Activated T-helper 1 cell treated with anti-CD3 and anti-CD28 coated beads, Interleukin-12 subunit alpha, Interleukin-12 subunit beta, Interleukin-2, Interleukin-4 antibody, amounts not matched to agents 30 ng/mL and 10 ng/mL and 1 ng/mL, durations not matched to agents 14 hours and 24 hours and 36 hours (primary cell): ENCODE measurements at regions not wholly inside any gene's neighbourhood (a gene's known extent, or its start where the extent isn't known, plus 50 kb on each side); places are given as distances from the start of the nearest gene placed in this dataset.
"Not testable (repeated sequence)": the region's sequence is repeated elsewhere in the genome, so short reads cannot be mapped to it uniquely, and the experiment has no call there.

Experiments
- DNase-seq: peaks from one replicate; pipeline ENCODE4 v3.0.0; 2021; ENCODE audit warnings: low spot score
- H3K27ac Mint-ChIP-seq: one replicate; pipeline ENCODE4 v1.8.0; 2021; ENCODE audit warnings: mild to moderate bottlenecking, mixed read lengths
- H3K27me3 Mint-ChIP-seq: one replicate; pipeline ENCODE4 v1.8.0; 2022; ENCODE audit warnings: mild to moderate bottlenecking, moderate library complexity, mixed read lengths; ENCODE audit not compliant: insufficient read depth
- H3K36me3 Mint-ChIP-seq: one replicate; pipeline ENCODE4 v1.8.0; 2021; ENCODE audit warnings: low read depth, mixed read lengths
- H3K4me1 Mint-ChIP-seq: one replicate; pipeline ENCODE4 v1.8.0; 2021; ENCODE audit warnings: low read depth, mixed read lengths
- H3K4me3 Mint-ChIP-seq: one replicate; pipeline ENCODE4 v1.8.0; 2021; ENCODE audit warnings: mild to moderate bottlenecking, moderate library complexity, mixed read lengths
- H3K9me3 Mint-ChIP-seq: one replicate; pipeline ENCODE4 v1.8.0; 2021; ENCODE audit warnings: mixed read lengths
- intact Hi-C: fragments of 100-400 bp; cut with micrococcal nuclease; formaldehyde crosslinking; loops from one replicate; pipeline ENCODE4 v1.15.1; 2024

DNA sequence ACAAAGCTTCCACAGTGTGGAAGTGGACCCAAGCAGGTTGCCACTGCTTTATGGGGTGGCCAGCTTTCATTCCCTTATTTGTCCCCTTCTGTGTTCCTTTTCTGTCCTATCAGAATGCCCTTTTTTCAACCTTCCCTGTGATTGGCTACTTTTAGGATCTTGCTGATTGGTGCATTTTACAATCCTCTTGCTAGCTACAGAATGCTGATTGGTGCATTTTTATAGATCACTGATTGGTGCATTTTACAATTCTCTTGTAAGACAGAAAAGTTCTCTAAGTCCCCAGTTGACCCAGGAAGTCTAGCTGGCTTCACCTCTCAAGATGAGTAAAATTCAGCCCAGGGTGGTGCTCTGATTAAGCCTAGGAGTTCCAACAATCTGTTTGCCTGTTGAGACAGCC lies 157.2 kb upstream of the ERCC6L2 start:
- Mint-ChIP-seq H3K4me3 (no peak overlapping the region), H3K4me1 (peaks cover 5% of the 10 kb centered on the region), H3K27ac (no peak overlapping the region), H3K27me3 (peaks cover 19% of the 10 kb centered on the region), H3K9me3 (peaks cover 52% of the 10 kb centered on the region), H3K36me3 (peaks cover 12% of the 10 kb centered on the region)
- intact Hi-C loops = no loop called here
- DNase-seq = no peak

DNA sequence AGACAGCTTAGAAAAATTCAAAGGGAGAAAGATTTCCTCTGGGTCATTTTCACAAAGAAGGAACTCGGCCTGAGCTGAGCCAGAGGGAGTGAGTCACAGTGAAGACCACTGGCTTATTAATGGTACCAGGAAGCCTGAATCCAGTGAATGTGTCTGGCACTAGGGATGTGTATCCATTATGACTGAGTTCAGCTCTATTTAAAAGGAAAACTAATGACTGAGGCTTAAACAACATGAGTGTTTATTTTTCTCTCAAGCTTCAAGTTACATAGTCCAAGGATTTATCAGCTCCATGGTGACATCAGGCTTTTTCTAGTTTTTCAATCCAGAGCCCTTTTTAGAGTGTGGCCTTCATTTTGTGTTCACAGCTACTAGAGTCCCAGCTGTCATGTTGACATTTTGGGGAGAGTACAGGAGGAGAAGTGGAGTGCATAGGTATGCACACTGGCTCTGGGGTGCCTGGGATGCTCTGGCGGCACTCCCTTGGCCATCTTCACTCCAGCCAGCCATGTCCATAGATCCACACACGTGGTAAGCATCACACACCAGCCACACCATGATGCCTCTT lies 159.5 kb upstream of the ERCC6L2 start:
- H3K9me3 Mint-ChIP-seq = peaks cover 45% of the 10 kb centered on the region

DNA sequence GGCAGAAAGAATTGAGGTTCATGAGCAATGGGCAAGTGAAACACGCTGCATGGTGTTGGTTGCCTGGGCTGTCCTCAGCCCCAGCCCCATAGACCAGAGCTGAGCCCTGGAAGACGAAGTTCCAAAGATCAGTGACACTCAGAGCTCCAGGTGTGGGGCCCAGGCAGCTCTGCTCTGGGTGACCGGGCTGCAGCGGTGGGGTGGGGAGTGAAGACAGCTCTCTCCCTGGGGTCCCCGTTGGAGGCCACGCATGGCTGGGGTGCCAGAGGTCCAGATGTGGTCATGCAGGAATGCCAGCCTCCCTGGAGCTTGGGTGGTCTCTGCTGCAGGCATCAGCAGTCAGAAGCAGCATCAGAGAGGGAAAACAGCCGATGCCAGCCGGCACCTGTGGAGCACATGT lies 165.0 kb upstream of the ERCC6L2 start:
- H3K4me1 Mint-ChIP-seq = no peaks in the 10 kb centered on the region
- no peak overlapping the region for H3K27ac Mint-ChIP-seq
- no peak for DNase-seq
- H3K4me3 Mint-ChIP-seq = no peak overlapping the region
- peaks cover 6% of the 10 kb centered on the region for H3K27me3 Mint-ChIP-seq
- peaks cover 2% of the 10 kb centered on the region for H3K36me3 Mint-ChIP-seq
- intact Hi-C loops = no loop called here
- H3K9me3 Mint-ChIP-seq = peaks cover 9% of the 10 kb centered on the region

More for the DNA sequence above, 159.5 kb upstream of the ERCC6L2 start:
- peaks cover 8% of the 10 kb centered on the region for H3K27me3 Mint-ChIP-seq
- no peaks in the 10 kb centered on the region for H3K4me1 Mint-ChIP-seq
- no peak overlapping the region for H3K27ac Mint-ChIP-seq
- H3K36me3 Mint-ChIP-seq = peaks cover 5% of the 10 kb centered on the region
- no peak overlapping the region for H3K4me3 Mint-ChIP-seq
- DNase-seq = no peak
- intact Hi-C loops = no loop called here

DNA sequence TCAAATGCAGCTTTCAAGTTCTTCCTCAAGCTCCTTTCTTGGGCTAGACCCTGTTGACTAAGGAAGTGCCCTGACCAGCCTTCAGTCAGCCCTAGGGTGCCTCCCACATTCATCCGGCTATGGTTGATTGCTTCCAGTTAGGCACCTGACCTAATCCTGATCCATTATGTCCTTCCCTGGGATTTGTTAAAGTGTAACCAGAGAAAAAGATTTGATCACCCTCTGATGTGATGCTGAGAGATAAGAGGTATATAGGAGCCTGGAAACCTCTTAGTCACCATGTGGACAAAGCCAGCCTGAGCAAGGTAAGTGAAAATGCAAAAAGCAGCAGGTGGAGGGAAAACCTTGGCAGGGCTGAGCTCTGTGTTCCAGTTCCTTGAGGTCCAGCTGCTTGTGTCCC lies 178.8 kb upstream of the ERCC6L2 start:
- H3K27me3 Mint-ChIP-seq = peaks cover 13% of the 10 kb centered on the region
- H3K9me3 Mint-ChIP-seq = peaks cover 10% of the 10 kb centered on the region
- no peak overlapping the region for H3K4me3 Mint-ChIP-seq
- no peak for DNase-seq
- no peak overlapping the region for H3K27ac Mint-ChIP-seq
- intact Hi-C loops = no loop called here
- H3K36me3 Mint-ChIP-seq = no peaks in the 10 kb centered on the region
- no peaks in the 10 kb centered on the region for H3K4me1 Mint-ChIP-seq

DNA sequence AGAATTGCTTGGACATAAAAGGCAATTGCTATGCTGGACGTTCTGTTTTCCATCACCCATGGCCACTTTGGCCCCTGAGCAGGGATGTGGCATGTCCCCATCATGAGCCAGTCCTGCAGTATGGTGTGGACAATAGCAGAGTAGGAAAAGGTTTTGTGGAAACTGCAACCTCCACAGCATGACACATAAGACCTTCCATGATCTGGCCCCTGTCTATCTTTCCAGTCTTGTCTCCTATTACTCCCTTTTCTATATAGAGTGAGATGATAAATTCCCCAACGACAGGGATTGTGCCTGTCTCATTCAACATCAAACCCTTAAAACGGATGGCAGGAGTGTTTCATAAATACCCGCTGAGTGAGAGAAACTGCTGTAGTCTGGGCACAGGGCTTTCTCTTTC lies 174.7 kb upstream of the PTCH1 start:
- no peaks in the 10 kb centered on the region for H3K36me3 Mint-ChIP-seq
- no peaks in the 10 kb centered on the region for H3K4me1 Mint-ChIP-seq
- H3K4me3 Mint-ChIP-seq = no peak overlapping the region

DNA sequence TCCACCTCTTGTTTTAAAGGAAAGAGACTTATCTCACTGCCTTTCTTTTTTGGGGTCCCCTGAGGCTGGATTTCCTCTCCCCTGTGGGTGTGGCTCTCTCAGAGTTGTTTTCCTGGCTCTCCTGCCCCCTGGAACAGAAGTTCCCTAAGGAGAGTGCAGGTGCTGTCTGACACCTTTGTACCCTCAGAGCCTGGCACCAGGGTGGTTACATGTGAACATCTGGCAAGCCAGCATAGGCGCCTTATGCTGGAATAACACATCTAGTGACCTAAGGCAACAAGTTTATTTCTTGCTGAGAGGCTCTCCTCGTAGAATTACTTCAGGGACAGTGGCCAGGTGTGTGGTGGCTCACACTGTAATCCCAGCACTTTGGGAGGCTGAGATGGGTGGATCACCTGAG lies 172.9 kb upstream of the PTCH1 start:
- H3K27ac Mint-ChIP-seq = no peak overlapping the region
- H3K4me1 Mint-ChIP-seq = no peaks in the 10 kb centered on the region
- no peaks in the 10 kb centered on the region for H3K36me3 Mint-ChIP-seq
- H3K4me3 Mint-ChIP-seq = no peak overlapping the region
- no peak for DNase-seq
- H3K9me3 Mint-ChIP-seq = no peaks in the 10 kb centered on the region
- H3K27me3 Mint-ChIP-seq = peaks cover 29% of the 10 kb centered on the region
- intact Hi-C loops = no loop called here

More for the DNA sequence above, 174.7 kb upstream of the PTCH1 start:
- peaks cover 3% of the 10 kb centered on the region for H3K9me3 Mint-ChIP-seq
- H3K27me3 Mint-ChIP-seq = peaks cover 24% of the 10 kb centered on the region
- DNase-seq = no peak
- intact Hi-C loops = no loop called here
- no peak overlapping the region for H3K27ac Mint-ChIP-seq

DNA sequence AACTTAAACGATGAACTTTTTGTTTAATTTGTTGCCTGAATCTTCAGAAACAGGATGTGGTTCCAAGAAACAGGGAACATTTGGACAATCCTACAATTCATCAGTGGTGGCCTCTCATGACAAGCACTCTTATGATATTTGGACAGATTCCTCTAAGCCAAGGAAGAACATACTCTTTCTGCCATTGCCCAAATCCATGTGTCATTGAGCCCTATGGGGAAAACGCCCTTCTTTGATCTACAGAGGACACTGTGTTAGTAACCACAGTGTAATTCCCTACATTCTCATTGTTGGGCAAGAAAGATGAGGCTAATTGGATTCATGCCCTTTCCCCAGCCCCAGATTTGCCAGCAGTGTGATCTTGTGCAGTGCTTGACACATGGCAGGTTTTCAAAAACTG lies 167.7 kb upstream of the PTCH1 start:
- H3K27ac Mint-ChIP-seq = no peak overlapping the region
- peaks cover 16% of the 10 kb centered on the region for H3K4me1 Mint-ChIP-seq
- intact Hi-C loops = no loop called here
- H3K9me3 Mint-ChIP-seq = peaks cover 8% of the 10 kb centered on the region
- H3K27me3 Mint-ChIP-seq = peaks cover 22% of the 10 kb centered on the region
- H3K4me3 Mint-ChIP-seq = no peak overlapping the region
- no peak for DNase-seq
- H3K36me3 Mint-ChIP-seq = peaks cover 3% of the 10 kb centered on the region

DNA sequence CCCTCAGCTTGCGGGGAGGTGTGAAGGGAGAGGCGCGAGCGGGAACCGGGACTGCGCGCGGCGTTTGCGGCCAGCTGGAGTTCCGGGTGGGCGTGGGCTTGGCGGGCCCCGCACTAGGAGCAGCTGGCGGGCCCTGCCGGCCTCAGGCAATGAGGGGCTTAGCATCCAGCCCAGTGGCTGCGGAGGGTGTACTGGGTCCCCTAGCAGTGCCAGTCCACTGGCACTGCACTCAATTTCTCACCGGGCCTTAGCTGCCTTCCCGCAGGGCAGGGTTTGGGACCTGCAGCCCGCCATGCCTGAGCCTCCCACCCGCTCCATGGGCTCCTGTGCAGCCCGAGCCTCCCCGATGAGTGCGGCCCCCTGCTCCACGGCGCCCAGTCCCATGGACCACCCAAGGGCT lies 163.5 kb upstream of the PTCH1 start:
- H3K4me3 Mint-ChIP-seq, H3K36me3 Mint-ChIP-seq, H3K27ac Mint-ChIP-seq, H3K9me3 Mint-ChIP-seq, DNase-seq, intact Hi-C loops: not testable (repeated sequence)
- H3K4me1 Mint-ChIP-seq = peaks cover 16% of the 10 kb centered on the region
- H3K27me3 Mint-ChIP-seq = peaks cover 24% of the 10 kb centered on the region

DNA sequence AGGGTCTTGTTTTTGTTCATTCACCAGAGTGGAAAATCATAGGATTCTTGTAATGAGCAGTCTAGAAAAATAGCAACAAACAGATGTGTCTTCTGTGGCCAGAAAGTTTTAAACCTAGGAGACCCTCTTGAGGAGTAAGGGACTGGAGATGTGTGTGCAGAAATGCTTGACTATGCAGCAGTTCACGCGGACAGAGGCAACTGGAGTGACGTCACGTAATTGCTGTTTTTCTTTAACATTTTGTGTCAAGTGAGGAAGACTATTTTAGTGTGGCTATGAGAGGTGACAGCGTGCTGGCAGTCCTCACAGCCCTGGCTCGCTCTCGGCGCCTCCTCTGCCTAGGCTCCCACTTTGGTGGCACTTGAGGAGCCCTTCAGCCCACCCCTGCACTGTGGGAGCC lies 163.1 kb upstream of the PTCH1 start:
- peaks cover 16% of the 10 kb centered on the region for H3K4me1 Mint-ChIP-seq
- H3K9me3 Mint-ChIP-seq = peaks cover 8% of the 10 kb centered on the region
- H3K27ac Mint-ChIP-seq = no peak overlapping the region
- intact Hi-C loops = no loop called here
- no peak for DNase-seq
- no peak overlapping the region for H3K4me3 Mint-ChIP-seq
- peaks cover 3% of the 10 kb centered on the region for H3K36me3 Mint-ChIP-seq
- H3K27me3 Mint-ChIP-seq = peaks cover 25% of the 10 kb centered on the region

DNA sequence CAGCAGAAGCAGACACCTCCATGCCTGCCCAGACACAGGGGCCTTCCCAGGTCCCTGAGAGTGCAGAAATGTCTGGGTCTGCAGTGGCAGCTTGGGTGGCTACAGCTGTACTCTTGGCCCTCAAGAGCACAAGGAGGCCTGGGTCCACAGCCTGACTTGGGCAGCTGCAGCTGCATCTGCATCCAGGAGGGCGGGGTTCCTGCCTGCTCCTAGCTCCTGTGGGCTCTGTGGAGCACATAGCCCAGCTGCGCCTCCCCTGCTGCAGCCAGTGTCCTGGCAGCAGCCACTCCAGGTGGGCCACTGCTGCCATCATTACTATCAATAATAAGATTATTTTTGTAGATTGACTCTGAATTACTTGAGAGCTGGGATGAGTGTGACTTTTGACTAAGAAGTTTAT lies 162.0 kb upstream of the PTCH1 start:
- peaks cover 16% of the 10 kb centered on the region for H3K4me1 Mint-ChIP-seq
- intact Hi-C loops = no loop called here

DNA sequence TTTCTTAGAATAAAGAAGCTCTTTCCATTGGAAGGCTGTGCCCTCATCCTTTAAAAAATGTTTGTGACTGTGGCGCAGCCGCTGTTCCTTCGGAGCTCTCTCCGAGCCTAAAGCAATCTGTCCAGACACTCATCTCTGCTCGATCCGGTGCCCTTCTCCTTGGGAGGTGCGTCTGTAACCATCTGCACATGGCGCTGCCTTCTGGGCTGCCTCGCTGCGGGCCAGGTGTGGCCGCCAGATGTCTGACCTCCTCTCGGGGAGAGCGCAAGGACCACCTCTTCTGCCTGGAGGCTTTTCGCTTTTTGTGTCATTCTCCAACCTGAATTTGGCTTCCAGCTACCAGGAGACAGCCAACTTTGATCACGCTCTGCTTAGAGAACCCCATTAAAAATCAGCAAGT lies 153.4 kb upstream of the PTCH1 start:
- H3K27ac Mint-ChIP-seq = no peak overlapping the region
- no peaks in the 10 kb centered on the region for H3K4me1 Mint-ChIP-seq
- DNase-seq = no peak
- no peaks in the 10 kb centered on the region for H3K9me3 Mint-ChIP-seq
- peaks cover 31% of the 10 kb centered on the region for H3K27me3 Mint-ChIP-seq
- H3K36me3 Mint-ChIP-seq = no peaks in the 10 kb centered on the region
- intact Hi-C loops = no loop called here
- H3K4me3 Mint-ChIP-seq = no peak overlapping the region

More for the DNA sequence above, 162.0 kb upstream of the PTCH1 start:
- Mint-ChIP-seq H3K27me3 (peaks cover 22% of the 10 kb centered on the region), H3K4me3 (no peak overlapping the region), H3K36me3 (peaks cover 3% of the 10 kb centered on the region), H3K27ac (no peak overlapping the region), H3K9me3 (peaks cover 8% of the 10 kb centered on the region)
- no peak for DNase-seq

DNA sequence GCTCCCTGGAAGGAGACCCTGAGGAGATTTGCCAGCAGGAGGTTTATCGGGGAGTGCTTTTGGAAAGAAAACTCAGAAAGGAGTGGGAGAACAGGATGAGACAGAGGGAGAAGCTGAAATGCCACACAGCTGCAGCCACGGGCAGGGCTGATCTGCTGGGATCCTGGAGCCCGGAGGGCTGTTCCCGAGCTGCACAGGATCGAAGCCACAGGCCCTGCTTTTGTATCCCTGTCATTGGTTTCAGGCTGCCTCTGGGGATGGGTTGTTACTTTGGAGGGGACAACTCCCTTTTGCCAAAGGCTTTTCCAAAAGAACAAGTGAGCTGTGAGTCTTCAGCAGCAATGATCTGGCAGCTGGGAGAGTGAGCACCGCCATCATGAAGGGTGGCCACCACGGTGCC lies 152.5 kb upstream of the PTCH1 start:
- no peaks in the 10 kb centered on the region for H3K36me3 Mint-ChIP-seq
- no peak for DNase-seq
- intact Hi-C loops = no loop called here
- H3K27me3 Mint-ChIP-seq = peaks cover 28% of the 10 kb centered on the region
- H3K4me3 Mint-ChIP-seq = no peak overlapping the region
- no peaks in the 10 kb centered on the region for H3K4me1 Mint-ChIP-seq
- H3K9me3 Mint-ChIP-seq = no peaks in the 10 kb centered on the region
- H3K27ac Mint-ChIP-seq = no peak overlapping the region

DNA sequence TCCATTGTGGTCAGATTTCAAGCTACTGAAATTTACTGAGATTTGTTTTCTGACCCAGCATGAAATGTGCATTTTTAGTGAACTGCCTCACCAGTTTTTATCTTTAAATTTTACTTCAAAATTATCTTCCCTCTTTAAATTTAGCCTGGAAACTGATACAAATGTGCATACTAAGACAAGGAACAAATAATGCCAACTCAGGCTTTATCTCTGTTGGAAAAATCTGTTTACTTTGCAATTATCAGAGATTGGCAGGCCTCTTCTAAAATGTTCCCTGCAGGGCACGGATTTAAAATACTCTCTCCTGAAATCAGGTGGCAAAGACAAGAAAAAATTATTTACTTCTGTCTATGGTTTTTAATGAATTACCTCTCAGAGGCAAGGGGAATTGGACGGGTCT lies 151.0 kb upstream of the PTCH1 start:
- H3K36me3 Mint-ChIP-seq = no peaks in the 10 kb centered on the region
- intact Hi-C loops = no loop called here
- peaks cover 28% of the 10 kb centered on the region for H3K27me3 Mint-ChIP-seq
- no peak for DNase-seq
- no peaks in the 10 kb centered on the region for H3K9me3 Mint-ChIP-seq
- no peaks in the 10 kb centered on the region for H3K4me1 Mint-ChIP-seq
- H3K27ac Mint-ChIP-seq = no peak overlapping the region
- H3K4me3 Mint-ChIP-seq = no peak overlapping the region

DNA sequence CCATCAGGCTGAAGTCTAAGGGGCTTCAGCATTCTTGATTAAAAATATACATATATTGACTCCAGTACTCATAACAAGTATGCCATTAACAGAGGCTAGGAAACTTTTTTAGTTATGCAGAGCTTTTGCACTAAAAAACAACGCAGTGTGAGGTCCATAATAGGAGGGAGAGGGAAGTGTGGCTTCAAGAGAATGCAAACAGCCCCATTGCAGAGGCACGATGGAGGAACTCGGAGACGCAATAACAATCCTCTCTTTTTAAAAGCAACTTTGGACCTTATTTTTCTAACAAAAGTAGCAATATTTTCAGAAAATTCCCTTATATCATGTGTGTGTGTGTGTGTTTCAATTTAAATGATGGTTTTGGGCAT lies 150.0 kb upstream of the PTCH1 start:
- Mint-ChIP-seq H3K4me3 (no peak overlapping the region), H3K36me3 (no peaks in the 10 kb centered on the region), H3K27ac (no peak overlapping the region), H3K27me3 (peaks cover 22% of the 10 kb centered on the region), H3K9me3 (no peaks in the 10 kb centered on the region), H3K4me1 (no peaks in the 10 kb centered on the region)
- intact Hi-C loops = no loop called here
- DNase-seq = no peak
